Gastroesophageal sphincter (tissue), 4 donors: ENCODE measurements at regions not wholly inside any gene's neighbourhood (a gene's known extent, or its start where the extent isn't known, plus 50 kb on each side); places are given as distances from the start of the nearest gene placed in this dataset.
"Not testable (repeated sequence)": the region's sequence is repeated elsewhere in the genome, so short reads cannot be mapped to it uniquely, and the experiment has no call there.

Source experiments
- ATAC-seq: fragments of 150-250 bp; one replicate; pipeline ENCODE4 v1.9.1; 2016; ENCODE audit warnings: mild to moderate bottlenecking, moderate library complexity
- H3K27ac ChIP-seq, 4 donors: fragments of 200-600 bp; sonication (generic) in 3 of 4; 1 replicate in 3 of 4; 2 replicates in 1 of 4; pipeline ENCODE4 v1.5.1; 2016 to 2019
- H3K27me3 ChIP-seq: fragments of 200-600 bp; sonication (generic); one replicate; pipeline ENCODE4 v1.5.1; 2019
- H3K36me3 ChIP-seq, 2 donors: fragments of 200-600 bp; sonication (generic); one replicate each; pipeline ENCODE4 v1.5.1; 2019; ENCODE audit warnings: control low read depth in 1 of 2
- H3K4me1 ChIP-seq, 3 donors: fragments of 200-600 bp; sonication (generic); 1 replicate in 2 of 3; 2 replicates in 1 of 3; pipeline ENCODE4 v1.5.1; 2016 to 2019; ENCODE audit warnings: control low read depth in 2 of 3
- H3K4me3 ChIP-seq, 2 donors: fragments of 200-600 bp; sonication (generic); one replicate each; pipeline ENCODE4 v1.5.1; 2019; ENCODE audit warnings: mild to moderate bottlenecking in 1 of 2, moderate library complexity in 1 of 2
- H3K9me3 ChIP-seq, 3 donors: fragments of 200-600 bp; sonication (generic); one replicate each; pipeline ENCODE4 v1.5.1; 2017 to 2019; ENCODE audit warnings: control low read depth in 2 of 3
- CTCF ChIP-seq, 4 experiments: fragments of 200-600 bp in 2 of 4; fragments of 450-650 bp in 2 of 4; sonication (generic) in 1 of 4; IDR thresholded peaks; one replicate each; pipeline ENCODE4 v1.5.1; 2017 to 2019; ENCODE audit warnings: antibody characterized with exemption in 4 of 4, mild to moderate bottlenecking in 2 of 4, moderate library complexity in 2 of 4
- EP300 ChIP-seq: sonication (generic); formaldehyde crosslinking; IDR thresholded peaks from one replicate; pipeline ENCODE4 v1.6.1; 2017; ENCODE audit warnings: antibody characterized with exemption, mild to moderate bottlenecking
- POLR2A ChIP-seq, 2 donors: fragments of 450-650 bp; IDR thresholded peaks; one replicate each; pipeline ENCODE4 v1.6.1; 2017; ENCODE audit warnings: antibody characterized with exemption in 2 of 2, mild to moderate bottlenecking in 2 of 2, moderate library complexity in 1 of 2
- POLR2AphosphoS5 ChIP-seq: sonication (generic); formaldehyde crosslinking; IDR thresholded peaks from one replicate; pipeline ENCODE4 v1.6.1; 2017; ENCODE audit warnings: antibody characterized with exemption
- WGBS, 2 donors: methylation state at CpG; one replicate each; pipeline ENCODE4 v1.1.5; 2018; ENCODE audit warnings: low coverage in 1 of 2; 5-methylcytosine and 5-hydroxymethylcytosine counted together

DNA sequence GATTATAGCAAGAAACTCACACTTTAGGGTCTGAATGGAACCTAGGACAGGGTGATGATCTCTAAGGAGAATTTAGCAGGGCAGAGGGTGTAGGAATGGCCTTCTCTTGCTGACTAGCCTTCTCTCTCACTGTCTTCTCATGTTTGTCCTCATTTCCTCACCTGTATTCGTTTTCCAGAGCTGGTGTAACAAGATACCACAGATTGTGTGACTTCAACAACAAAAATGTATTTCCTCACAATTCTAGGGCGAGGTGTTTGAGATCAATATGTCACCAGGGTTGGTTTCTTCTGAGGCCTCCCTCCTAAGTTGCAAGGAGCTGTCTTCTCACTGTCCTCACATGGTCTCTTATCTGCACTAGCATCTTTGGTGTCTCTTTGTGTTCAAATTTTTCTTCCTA lies 177.9 kb upstream of the C1orf87 start:
- Histone ChIP-seq H3K4me3 (no peak overlapping the region), H3K4me1 (peaks cover 0 to 6% (median 0%) of the 10 kb centered on the region in 3 donors), H3K36me3 (no peaks in the 10 kb centered on the region), H3K27ac (no peak overlapping the region), H3K9me3 (no peaks in the 10 kb centered on the region), H3K27me3 (no peaks in the 10 kb centered on the region)
- WGBS, 2 donors: 84 to 91% methylated on average over 2 of the region's 2 CpGs
- TF ChIP-seq POLR2A (IDR thresholded peaks at IDR 0.05): no peak
- no peak for TF ChIP-seq CTCF (IDR thresholded peaks at IDR 0.05)
- no peak for TF ChIP-seq POLR2AphosphoS5
- no peak for TF ChIP-seq EP300
- no peak for ATAC-seq

- peaks cover 0 to 17% (median 0%) of the 10 kb centered on the region in 3 donors for H3K4me1 ChIP-seq
- H3K4me3 ChIP-seq, H3K27ac ChIP-seq, H3K9me3 ChIP-seq, ATAC-seq, H3K36me3 ChIP-seq, H3K27me3 ChIP-seq: not testable (repeated sequence)
- no CpG with 5 or more reads among the region's 1 CpG for WGBS, 2 donors
Observed at GRCh38 chr1:60247467-60247866, 173.9 kb upstream of the C1orf87 start.

DNA sequence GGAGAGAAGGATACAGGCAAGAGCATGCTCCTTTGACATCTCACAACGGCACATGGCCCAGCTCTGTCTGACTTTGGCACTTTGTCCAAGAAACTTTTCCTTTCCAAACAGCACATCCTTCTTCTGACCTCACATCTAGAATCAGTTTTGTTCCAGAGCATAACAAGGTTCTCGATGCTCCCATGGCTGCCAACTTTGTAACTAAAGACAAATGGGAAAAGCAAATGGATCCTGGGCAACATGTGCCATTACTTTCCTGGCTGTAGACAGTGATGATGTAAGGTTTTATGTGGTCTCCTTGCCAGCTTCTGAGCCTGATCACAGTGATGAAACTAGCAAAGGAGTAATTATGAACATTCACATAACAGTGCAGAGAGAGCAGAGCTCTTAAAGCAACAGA lies 171.8 kb upstream of the C1orf87 start:
- Histone ChIP-seq H3K9me3 (peaks cover 0 to 2% (median 0%) of the 10 kb centered on the region in 3 donors), H3K4me1 (peaks cover 0 to 17% (median 0%) of the 10 kb centered on the region in 3 donors), H3K27ac (no peak overlapping the region), H3K4me3 (no peak overlapping the region), H3K27me3 (no peaks in the 10 kb centered on the region), H3K36me3 (no peaks in the 10 kb centered on the region)
- ATAC-seq: peak; percentile 46
- TF ChIP-seq POLR2A (IDR thresholded peaks at IDR 0.05) (no peak), POLR2AphosphoS5 (peak; percentile 42)
- 12 to 36% methylated on average over 2 of the region's 2 CpGs for WGBS, 2 donors

- Histone ChIP-seq H3K27ac (no peak overlapping the region), H3K27me3 (no peaks in the 10 kb centered on the region), H3K4me3 (no peak overlapping the region), H3K4me1 (peaks cover 0 to 17% (median 0%) of the 10 kb centered on the region in 3 donors), H3K9me3 (peaks cover 0 to 6% (median 0%) of the 10 kb centered on the region in 3 donors), H3K36me3 (no peaks in the 10 kb centered on the region)
- ATAC-seq: no peak
- TF ChIP-seq POLR2AphosphoS5 (no peak), CTCF (IDR thresholded peaks at IDR 0.05) (no peak), POLR2A (IDR thresholded peaks at IDR 0.05) (no peak), EP300 (no peak)
Observed at GRCh38 chr1:60244906-60245305, 171.3 kb upstream of the C1orf87 start.

DNA sequence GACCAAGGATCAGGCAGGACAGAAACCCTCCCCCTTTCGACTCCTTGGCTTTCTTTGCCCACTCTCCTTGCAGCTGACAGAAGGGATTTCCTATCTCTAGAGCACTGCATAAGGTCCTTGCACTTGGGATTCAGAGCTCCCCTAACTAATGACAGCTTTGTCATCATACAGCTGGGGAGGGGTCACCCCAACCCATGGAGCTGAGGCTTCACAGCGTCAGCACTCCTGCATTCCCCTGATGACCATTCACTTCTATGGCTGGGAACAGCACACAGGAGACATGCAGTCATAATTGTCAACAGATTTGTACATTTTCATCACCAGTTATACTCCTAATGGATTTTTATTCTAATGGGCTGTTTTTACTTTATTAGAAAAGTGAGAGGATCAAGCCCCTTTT lies 161.7 kb upstream of the C1orf87 start:
- WGBS, 2 donors: 67 to 90% methylated on average over 1 to 2 of the region's 2 CpGs
- H3K36me3 ChIP-seq: no peaks in the 10 kb centered on the region
- no peaks in the 10 kb centered on the region for H3K27me3 ChIP-seq
- H3K27ac ChIP-seq: no peak overlapping the region
- no peak for ATAC-seq
- no peaks in the 10 kb centered on the region for H3K4me1 ChIP-seq
- no peak for TF ChIP-seq POLR2AphosphoS5
- TF ChIP-seq CTCF (IDR thresholded peaks at IDR 0.05): no peak
- no peak for TF ChIP-seq POLR2A (IDR thresholded peaks at IDR 0.05)
- TF ChIP-seq EP300: no peak
- peaks cover 0 to 11% (median 0%) of the 10 kb centered on the region in 3 donors for H3K9me3 ChIP-seq
- H3K4me3 ChIP-seq: no peak overlapping the region

GRCh38 chr1:60234776-60235175 lies 161.2 kb upstream of the C1orf87 start:
- Histone ChIP-seq H3K9me3 (peaks cover 0 to 6% (median 0%) of the 10 kb centered on the region in 3 donors), H3K27me3 (no peaks in the 10 kb centered on the region), H3K27ac (no peak overlapping the region), H3K4me3 (no peak overlapping the region), H3K4me1 (no peaks in the 10 kb centered on the region), H3K36me3 (no peaks in the 10 kb centered on the region)
- WGBS, 2 donors: 69 to 77% methylated on average over 2 of the region's 2 CpGs
- TF ChIP-seq EP300: no peak
- TF ChIP-seq CTCF (IDR thresholded peaks at IDR 0.05): no peak
- TF ChIP-seq POLR2A (IDR thresholded peaks at IDR 0.05): no peak
- no peak for TF ChIP-seq POLR2AphosphoS5
- ATAC-seq: no peak
